ENCODE measurements at regions not wholly inside any gene's neighbourhood (a gene's known extent, or its start where the extent isn't known, plus 50 kb on each side); places are given as distances from the start of the nearest gene placed in this dataset.

DNA sequence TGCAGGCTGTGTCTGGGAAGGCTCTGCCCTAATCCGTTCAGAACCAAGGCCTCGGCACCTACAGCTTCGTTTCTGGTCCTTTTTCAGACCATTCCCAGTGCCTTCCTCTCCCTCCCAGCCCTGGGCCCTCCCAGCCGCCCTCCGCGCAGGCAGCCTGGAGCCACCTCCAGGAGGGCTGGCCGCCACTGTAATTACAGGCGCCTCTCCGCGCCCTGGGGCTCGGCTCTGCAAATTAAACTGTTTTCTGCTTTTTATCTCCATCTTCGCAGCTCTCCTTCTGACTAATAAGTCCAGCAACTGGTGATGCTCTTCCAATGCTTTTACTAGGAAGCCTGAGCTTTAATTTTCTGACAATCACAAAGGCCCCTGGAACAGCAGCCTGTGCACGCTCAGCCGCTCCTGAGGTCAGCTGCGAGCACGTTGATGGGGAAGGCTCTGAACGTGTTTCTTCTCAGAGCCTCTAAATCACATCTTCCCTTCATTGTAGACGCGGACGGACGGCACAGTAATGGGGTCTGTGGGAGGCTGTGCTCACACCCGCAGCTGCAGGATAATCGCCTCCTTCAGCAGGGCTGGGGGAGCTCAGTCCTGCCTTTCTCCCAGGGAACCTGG is 194.6 kb downstream of the DLL1 start:
- CTCF ChIA-PET, result no interaction called here
- Histone ChIP-seq H3K4me3 (ENCODE audit: low read depth, low read length) (no peak overlapping the region), H3K27ac (ENCODE audit: low read depth, low read length) (no peak overlapping the region), H3K9me3 (ENCODE audit: control insufficient read depth, insufficient read depth, low read length) (peaks cover 94% of the 10 kb centered on the region), H3K27me3 (ENCODE audit: control insufficient read depth, insufficient read depth, low read length) (no peaks in the 10 kb centered on the region)
- no peak for DNase-seq (ENCODE audit: low read depth, low spot score)
- POLR2A ChIA-PET, result no interaction called here
- TF ChIP-seq CTCF (IDR thresholded peaks at IDR 0.05; ENCODE audit: low read depth, low read length), result no peak

DNA sequence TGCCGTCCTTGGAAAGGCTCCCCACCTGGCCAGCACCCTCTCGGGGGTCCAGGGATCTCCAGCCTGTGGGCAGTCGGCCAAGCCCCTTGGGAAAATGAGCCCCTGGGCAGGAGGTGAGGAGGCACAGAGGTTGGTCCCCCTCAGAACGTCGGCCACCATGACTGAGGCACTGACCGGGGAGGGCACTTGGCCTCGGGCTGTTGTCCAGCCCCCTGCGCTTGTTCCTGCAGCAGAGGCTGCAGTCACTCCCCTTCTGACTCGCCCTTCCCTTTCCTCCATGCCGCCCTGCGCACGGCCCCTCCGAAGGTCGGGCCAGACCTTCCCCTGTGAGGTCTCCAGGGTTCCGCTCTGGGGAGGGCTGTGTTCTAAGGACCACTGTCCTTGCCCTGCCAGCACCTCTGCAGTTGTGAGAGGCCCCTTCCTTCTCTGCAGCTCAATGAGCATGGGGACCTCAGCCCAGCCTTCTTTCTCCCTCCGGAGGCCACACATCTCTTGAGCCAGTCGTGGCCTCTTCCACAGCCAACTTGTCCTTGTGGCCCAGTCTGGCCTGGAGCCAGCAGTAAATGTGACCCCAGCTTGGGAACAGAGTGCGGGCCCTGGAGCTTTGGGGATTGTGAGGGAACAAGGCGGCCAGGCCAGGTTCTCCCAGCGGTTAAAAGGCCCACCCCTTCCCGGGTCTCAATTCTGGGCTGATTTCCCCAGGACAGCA is 195.5 kb downstream of the DLL1 start:
- ChIA-PET POLR2A (no interaction called here), CTCF (no interaction called here)
- DNase-seq (ENCODE audit: low read depth, low spot score), result no peak
- Histone ChIP-seq H3K27me3 (ENCODE audit: control insufficient read depth, insufficient read depth, low read length) (no peaks in the 10 kb centered on the region), H3K4me3 (ENCODE audit: low read depth, low read length) (no peak overlapping the region), H3K27ac (ENCODE audit: low read depth, low read length) (no peak overlapping the region), H3K9me3 (ENCODE audit: control insufficient read depth, insufficient read depth, low read length) (peaks cover 97% of the 10 kb centered on the region)
- TF ChIP-seq CTCF (IDR thresholded peaks at IDR 0.05; ENCODE audit: low read depth, low read length), result no peak

- no peak for TF ChIP-seq CTCF (IDR thresholded peaks at IDR 0.05; ENCODE audit: low read depth, low read length)
- H3K27ac ChIP-seq (ENCODE audit: low read depth, low read length), result no peak overlapping the region
- DNase-seq (ENCODE audit: low read depth, low spot score), result no peak
- H3K27me3 ChIP-seq (ENCODE audit: control insufficient read depth, insufficient read depth, low read length), result no peaks in the 10 kb centered on the region
- H3K9me3 ChIP-seq (ENCODE audit: control insufficient read depth, insufficient read depth, low read length), result peaks cover 97% of the 10 kb centered on the region
- POLR2A ChIA-PET, result no interaction called here
- H3K4me3 ChIP-seq (ENCODE audit: low read depth, low read length), result no peak overlapping the region
- CTCF ChIA-PET, result no interaction called here
Measured at GRCh38 chr6:170094686-170095272, 196.1 kb downstream of the DLL1 start.

GRCh38 chr6:170093658-170094596 is 197.0 kb downstream of the DLL1 start:
- no peaks in the 10 kb centered on the region for H3K27me3 ChIP-seq (ENCODE audit: control insufficient read depth, insufficient read depth, low read length)
- CTCF ChIA-PET, result no interaction called here
- no peak for DNase-seq (ENCODE audit: low read depth, low spot score)
- no peak for TF ChIP-seq CTCF (IDR thresholded peaks at IDR 0.05; ENCODE audit: low read depth, low read length)
- H3K9me3 ChIP-seq (ENCODE audit: control insufficient read depth, insufficient read depth, low read length), result peaks cover 94% of the 10 kb centered on the region
- POLR2A ChIA-PET, result no interaction called here
- H3K4me3 ChIP-seq (ENCODE audit: low read depth, low read length), result no peak overlapping the region
- H3K27ac ChIP-seq (ENCODE audit: low read depth, low read length), result no peak overlapping the region
